Activated naive CD4-positive, alpha-beta T cell treated with anti-CD3 and anti-CD28 coated beads, Interleukin-2, amount 50 U/mL, for 24 hours (primary cell): ENCODE measurements at regions not wholly inside any gene's neighbourhood (a gene's known extent, or its start where the extent isn't known, plus 50 kb on each side); places are given as distances from the start of the nearest gene placed in this dataset.

ENCODE experiments used
- H3K27ac Mint-ChIP-seq: one replicate; pipeline ENCODE4 v1.8.0; 2021; ENCODE audit warnings: mild to moderate bottlenecking, mixed read lengths
- H3K27me3 Mint-ChIP-seq: one replicate; pipeline ENCODE4 v1.8.0; 2021; ENCODE audit warnings: mixed read lengths
- H3K36me3 Mint-ChIP-seq: one replicate; pipeline ENCODE4 v1.8.0; 2021; ENCODE audit warnings: mixed read lengths
- H3K4me1 Mint-ChIP-seq: one replicate; pipeline ENCODE4 v1.8.0; 2021; ENCODE audit warnings: mixed read lengths
- H3K4me3 Mint-ChIP-seq: one replicate; pipeline ENCODE4 v1.8.0; 2021; ENCODE audit warnings: mild to moderate bottlenecking, mixed read lengths
- H3K9me3 Mint-ChIP-seq: one replicate; pipeline ENCODE4 v1.8.0; 2021; ENCODE audit warnings: mixed read lengths

GRCh38 chr13:107993239-107993949 lies 221.9 kb downstream of the LIG4 start:
- Mint-ChIP-seq H3K27me3 (no peaks in the 10 kb centered on the region), H3K9me3 (peaks cover 6% of the 10 kb centered on the region), H3K4me1 (peaks cover 3% of the 10 kb centered on the region), H3K4me3 (no peak overlapping the region), H3K27ac (no peak overlapping the region), H3K36me3 (no peaks in the 10 kb centered on the region)

DNA sequence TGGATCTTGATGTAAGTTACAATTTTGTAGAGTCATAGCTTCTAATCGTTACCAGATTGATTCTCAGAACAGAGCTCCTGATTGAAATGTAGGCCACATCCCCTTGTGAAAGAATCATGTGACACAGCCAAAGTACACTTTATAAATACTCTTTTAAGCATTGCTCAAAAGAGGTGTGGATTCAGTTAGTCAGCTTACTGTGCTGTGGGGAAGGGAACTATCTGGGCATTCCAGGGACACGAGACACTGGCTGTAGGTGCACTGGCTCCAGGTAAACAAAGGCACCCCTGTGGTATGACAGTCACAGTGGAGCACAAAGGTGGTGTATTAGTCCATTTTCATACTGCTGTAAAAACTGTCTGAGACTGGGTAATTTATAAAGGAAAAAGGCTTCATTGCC lies 222.8 kb downstream of the LIG4 start:
- H3K4me1 Mint-ChIP-seq = no peaks in the 10 kb centered on the region
- no peaks in the 10 kb centered on the region for H3K27me3 Mint-ChIP-seq

DNA sequence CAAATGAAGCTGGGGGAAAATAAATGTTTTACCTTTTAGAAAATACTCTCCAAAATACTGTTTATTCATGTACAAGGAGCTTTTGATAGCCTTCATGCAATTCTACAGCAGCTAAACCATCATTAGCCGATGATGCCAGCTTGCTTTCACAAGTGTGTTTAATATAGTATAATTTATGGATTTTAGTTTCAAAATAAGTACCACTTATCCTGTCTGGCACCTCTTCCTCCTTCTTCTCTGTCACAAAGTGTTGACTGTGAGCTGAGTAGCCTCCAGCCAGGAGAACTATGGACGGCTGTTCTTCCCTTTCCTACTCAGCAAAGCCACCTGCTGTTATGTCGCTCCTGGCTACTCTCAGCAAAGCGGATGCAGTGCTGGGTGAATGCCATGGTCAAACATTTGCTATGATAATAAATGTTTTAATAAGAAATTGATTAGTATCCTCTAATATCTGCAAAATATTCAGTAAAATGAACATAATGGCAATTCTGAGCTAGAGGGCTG lies 238.2 kb downstream of the LIG4 start:
- Mint-ChIP-seq H3K27ac (no peak overlapping the region), H3K9me3 (peaks cover 5% of the 10 kb centered on the region), H3K36me3 (no peaks in the 10 kb centered on the region), H3K4me1 (no peaks in the 10 kb centered on the region), H3K4me3 (no peak overlapping the region), H3K27me3 (no peaks in the 10 kb centered on the region)

More for the DNA sequence above, 222.8 kb downstream of the LIG4 start:
- H3K36me3 Mint-ChIP-seq = no peaks in the 10 kb centered on the region
- no peak overlapping the region for H3K4me3 Mint-ChIP-seq
- peaks cover 6% of the 10 kb centered on the region for H3K9me3 Mint-ChIP-seq
- no peak overlapping the region for H3K27ac Mint-ChIP-seq

DNA sequence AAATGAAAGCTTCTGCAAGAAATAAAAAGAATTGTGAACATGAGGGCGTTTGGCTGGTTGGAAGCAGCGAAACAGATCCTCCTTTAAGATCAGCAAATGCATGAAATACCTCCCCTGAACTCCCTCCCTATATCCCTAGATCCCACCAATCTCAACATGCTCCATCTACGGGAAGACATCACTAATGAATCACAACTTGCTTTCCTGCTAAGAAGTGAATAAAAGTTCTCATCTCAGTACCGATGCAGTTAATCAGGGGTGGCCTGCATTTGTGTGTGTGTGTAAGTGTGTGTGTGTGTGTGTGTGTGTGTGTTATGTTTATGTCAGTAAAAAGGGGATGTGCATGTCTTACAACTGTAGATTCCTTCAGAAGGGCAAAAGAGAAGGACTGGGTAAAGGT lies 238.7 kb downstream of the LIG4 start:
- Mint-ChIP-seq H3K36me3 (no peaks in the 10 kb centered on the region), H3K27ac (no peak overlapping the region), H3K4me1 (no peaks in the 10 kb centered on the region), H3K27me3 (no peaks in the 10 kb centered on the region), H3K4me3 (no peak overlapping the region), H3K9me3 (peaks cover 4% of the 10 kb centered on the region)

DNA sequence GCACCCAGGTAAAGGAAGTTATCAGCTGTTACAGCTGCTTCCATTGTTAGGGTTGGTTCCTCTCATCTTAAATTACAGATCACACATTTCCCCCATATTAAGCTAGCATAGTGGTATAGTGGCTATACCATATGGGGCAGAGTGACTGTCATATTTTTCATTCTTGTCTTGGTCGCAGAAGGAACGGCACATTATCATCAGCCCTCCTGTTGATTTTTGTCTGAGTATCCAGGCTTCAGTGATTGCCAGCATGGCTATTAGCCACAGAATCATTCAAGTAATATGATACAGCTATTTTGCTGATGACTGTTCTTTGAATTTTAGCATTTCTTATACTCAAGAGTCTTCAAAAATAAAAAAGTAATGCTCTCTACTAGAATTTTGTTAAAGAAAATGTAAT lies 240.9 kb downstream of the LIG4 start:
- Mint-ChIP-seq H3K4me1 (no peaks in the 10 kb centered on the region), H3K27me3 (no peaks in the 10 kb centered on the region), H3K4me3 (no peak overlapping the region), H3K36me3 (no peaks in the 10 kb centered on the region), H3K9me3 (no peaks in the 10 kb centered on the region), H3K27ac (no peak overlapping the region)

DNA sequence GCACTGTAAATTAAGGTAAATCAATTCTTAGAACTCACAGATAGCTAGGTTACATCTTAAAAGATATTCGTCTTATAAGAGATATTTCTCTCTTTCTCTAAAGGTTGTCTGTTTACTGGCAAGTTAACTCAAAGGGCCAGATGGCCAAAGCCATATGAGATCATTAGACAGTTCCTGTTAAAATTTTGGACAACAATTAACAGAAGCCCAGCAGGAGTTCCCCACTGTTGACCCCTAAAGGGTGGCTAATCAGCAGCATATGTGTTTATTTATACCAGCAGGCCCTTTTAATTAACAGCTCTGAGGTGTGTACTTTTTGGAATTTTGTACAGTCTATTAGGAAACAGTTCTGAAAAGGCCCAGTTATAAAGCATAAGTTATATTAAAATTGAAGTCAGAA lies 245.8 kb downstream of the LIG4 start:
- Mint-ChIP-seq H3K36me3 (no peaks in the 10 kb centered on the region), H3K27me3 (no peaks in the 10 kb centered on the region), H3K4me3 (no peak overlapping the region), H3K27ac (no peak overlapping the region), H3K4me1 (no peaks in the 10 kb centered on the region), H3K9me3 (peaks cover 17% of the 10 kb centered on the region)

GRCh38 chr13:107968470-107968869 lies 246.9 kb downstream of the LIG4 start:
- H3K4me3 Mint-ChIP-seq = no peak overlapping the region
- H3K27ac Mint-ChIP-seq = no peak overlapping the region
- H3K36me3 Mint-ChIP-seq = no peaks in the 10 kb centered on the region
- H3K27me3 Mint-ChIP-seq = no peaks in the 10 kb centered on the region
- H3K4me1 Mint-ChIP-seq = no peaks in the 10 kb centered on the region
- H3K9me3 Mint-ChIP-seq = peaks cover 17% of the 10 kb centered on the region

- Mint-ChIP-seq H3K9me3 (peaks cover 17% of the 10 kb centered on the region), H3K27ac (no peak overlapping the region), H3K4me1 (no peaks in the 10 kb centered on the region), H3K27me3 (no peaks in the 10 kb centered on the region), H3K36me3 (no peaks in the 10 kb centered on the region), H3K4me3 (no peak overlapping the region)
Observed at GRCh38 chr13:107964395-107964794, 250.9 kb downstream of the LIG4 start.

GRCh38 chr13:107961849-107962608 lies 253.3 kb downstream of the LIG4 start:
- H3K36me3 Mint-ChIP-seq = no peaks in the 10 kb centered on the region
- no peaks in the 10 kb centered on the region for H3K27me3 Mint-ChIP-seq

DNA sequence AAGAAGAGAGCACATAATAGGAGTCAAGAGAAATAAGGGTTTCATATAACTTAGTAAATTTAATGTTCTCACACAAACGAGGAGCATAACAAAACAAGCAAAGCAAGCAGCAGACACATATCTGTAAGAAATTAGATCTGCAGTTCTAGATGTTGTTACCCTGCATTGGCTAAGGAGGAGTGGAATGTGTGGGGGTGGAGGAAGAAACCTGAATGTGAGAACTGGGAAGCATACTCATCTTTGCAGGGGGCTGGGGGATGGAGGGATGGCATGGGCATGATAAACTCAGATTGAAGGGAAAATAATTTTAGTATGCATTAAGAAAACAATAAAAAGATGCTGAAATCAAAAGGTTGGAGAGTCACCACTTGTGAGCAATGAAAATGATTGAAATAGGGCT lies 255.0 kb downstream of the LIG4 start:
- Mint-ChIP-seq H3K9me3 (peaks cover 5% of the 10 kb centered on the region), H3K4me1 (no peaks in the 10 kb centered on the region), H3K4me3 (no peak overlapping the region), H3K36me3 (no peaks in the 10 kb centered on the region), H3K27ac (no peak overlapping the region), H3K27me3 (no peaks in the 10 kb centered on the region)

More at GRCh38 chr13:107961849-107962608, 253.3 kb downstream of the LIG4 start:
- Mint-ChIP-seq H3K27ac (no peak overlapping the region), H3K4me1 (no peaks in the 10 kb centered on the region), H3K9me3 (peaks cover 17% of the 10 kb centered on the region), H3K4me3 (no peak overlapping the region)

- no peak overlapping the region for H3K4me3 Mint-ChIP-seq
- H3K4me1 Mint-ChIP-seq = no peaks in the 10 kb centered on the region
- H3K36me3 Mint-ChIP-seq = no peaks in the 10 kb centered on the region
- H3K27me3 Mint-ChIP-seq = no peaks in the 10 kb centered on the region
- H3K27ac Mint-ChIP-seq = no peak overlapping the region
- no peaks in the 10 kb centered on the region for H3K9me3 Mint-ChIP-seq
Observed at GRCh38 chr13:107956889-107957288, 258.4 kb downstream of the LIG4 start.

DNA sequence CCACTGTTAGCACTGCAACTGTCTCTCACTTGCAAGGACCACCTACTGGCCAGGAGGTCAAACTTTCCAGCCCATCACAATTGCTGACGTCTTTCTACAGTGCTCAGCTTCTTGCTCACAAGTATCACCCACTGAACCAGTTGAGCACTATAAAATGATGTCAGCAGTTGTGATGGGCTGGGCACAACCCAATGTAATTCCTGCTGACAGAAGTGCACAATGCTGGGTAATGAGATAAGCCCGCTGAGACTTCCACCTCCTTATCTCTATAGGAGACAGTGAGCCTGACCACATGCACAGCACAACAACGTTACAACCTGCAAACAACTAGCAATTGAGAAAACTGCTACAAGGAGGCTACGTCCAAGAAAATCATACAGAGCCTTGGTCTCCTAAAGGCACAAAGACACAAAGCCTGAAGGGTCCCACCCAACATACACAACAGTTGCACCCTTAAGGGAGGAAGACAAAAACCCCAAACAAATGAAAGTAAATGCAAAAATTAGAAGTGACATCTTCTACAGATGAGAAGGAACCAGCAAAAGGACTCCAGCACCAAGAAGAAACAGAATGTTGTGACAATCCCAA lies 273.2 kb downstream of the LIG4 start:
- no peaks in the 10 kb centered on the region for H3K36me3 Mint-ChIP-seq
- no peak overlapping the region for H3K27ac Mint-ChIP-seq
- no peaks in the 10 kb centered on the region for H3K4me1 Mint-ChIP-seq
- H3K9me3 Mint-ChIP-seq = peaks cover 15% of the 10 kb centered on the region
- peaks cover 2% of the 10 kb centered on the region for H3K27me3 Mint-ChIP-seq
- H3K4me3 Mint-ChIP-seq = no peak overlapping the region

DNA sequence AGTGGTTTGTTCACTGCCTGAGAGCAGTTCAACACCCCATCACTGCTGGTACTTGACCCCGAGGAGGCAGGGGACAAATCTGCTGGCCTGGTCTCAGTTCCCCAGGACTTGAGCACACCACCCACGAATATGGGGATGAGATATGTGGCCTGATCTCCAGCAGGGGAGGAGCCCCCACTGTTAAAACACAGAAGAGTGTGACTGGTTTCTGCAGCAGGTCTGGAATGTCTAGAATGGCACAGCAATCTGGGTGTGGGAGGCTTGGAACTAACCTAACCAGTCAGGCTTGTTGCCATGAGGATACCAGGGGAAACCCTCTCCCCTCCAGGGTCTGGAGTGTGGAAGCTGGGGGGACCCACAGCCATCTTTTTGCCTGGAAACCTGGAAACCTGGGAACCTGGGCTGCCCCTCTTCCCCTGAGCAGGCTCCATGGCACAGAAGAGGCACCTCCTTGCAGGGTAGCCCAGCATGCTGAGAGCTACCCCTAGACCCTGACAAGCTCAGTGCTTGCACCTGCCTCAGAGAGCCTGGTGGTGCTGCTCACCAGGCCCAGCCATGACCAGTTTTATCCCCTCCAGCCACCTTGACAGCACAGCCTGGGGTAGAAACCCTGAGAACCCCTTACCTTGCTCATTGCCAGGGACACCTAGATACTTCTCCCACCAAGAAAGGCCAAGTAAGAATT lies 273.8 kb downstream of the LIG4 start:
- H3K4me1 Mint-ChIP-seq = no peaks in the 10 kb centered on the region
- H3K27ac Mint-ChIP-seq = no peak overlapping the region
- no peak overlapping the region for H3K4me3 Mint-ChIP-seq
- H3K36me3 Mint-ChIP-seq = no peaks in the 10 kb centered on the region
- H3K27me3 Mint-ChIP-seq = peaks cover 2% of the 10 kb centered on the region
- H3K9me3 Mint-ChIP-seq = peaks cover 13% of the 10 kb centered on the region

GRCh38 chr13:107937848-107938247 lies 277.5 kb downstream of the LIG4 start:
- Mint-ChIP-seq H3K4me3 (no peak overlapping the region), H3K27me3 (no peaks in the 10 kb centered on the region), H3K9me3 (peaks cover 6% of the 10 kb centered on the region), H3K27ac (no peak overlapping the region), H3K4me1 (no peaks in the 10 kb centered on the region), H3K36me3 (no peaks in the 10 kb centered on the region)

DNA sequence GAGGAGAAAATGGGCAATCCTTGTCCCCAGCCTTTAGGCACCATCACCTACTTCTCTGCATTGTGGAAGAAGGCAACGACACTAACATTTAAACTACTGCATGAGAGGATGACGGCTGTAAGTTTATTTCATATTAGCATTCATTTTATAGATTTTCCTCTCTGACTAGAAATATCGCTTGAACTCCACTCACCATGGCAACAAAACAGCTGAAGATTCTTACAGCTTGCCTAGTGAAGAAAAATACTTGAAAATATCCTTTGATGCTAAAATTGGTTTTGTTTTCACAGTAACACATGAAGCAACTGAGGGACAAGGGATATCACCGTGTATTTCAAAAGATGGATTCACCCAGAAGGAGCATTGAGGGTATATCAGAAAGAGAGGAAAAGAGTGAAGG lies 284.3 kb downstream of the LIG4 start:
- no peak overlapping the region for H3K27ac Mint-ChIP-seq
- H3K27me3 Mint-ChIP-seq = peaks cover 9% of the 10 kb centered on the region
- H3K4me3 Mint-ChIP-seq = no peak overlapping the region
- H3K36me3 Mint-ChIP-seq = no peaks in the 10 kb centered on the region
- peaks cover 6% of the 10 kb centered on the region for H3K9me3 Mint-ChIP-seq
- H3K4me1 Mint-ChIP-seq = no peaks in the 10 kb centered on the region
